Activated CD4-positive, alpha-beta T cell treated with anti-CD3 and anti-CD28 coated beads, Interleukin-10, Interleukin-2, amounts not matched to agents 100 ng/mL and 50 ng/mL, durations not matched to agents 16 hours and 8 hours (primary cell): ENCODE measurements at regions not wholly inside any gene's neighbourhood (a gene's known extent, or its start where the extent isn't known, plus 50 kb on each side); places are given as distances from the start of the nearest gene placed in this dataset.

Experiments
- DNase-seq: peaks from one replicate; pipeline ENCODE4 v3.0.0-alpha.2; 2020

GRCh38 chr5:96058084-96058483 lies 96.4 kb upstream of the ELL2 start:
- no peak for DNase-seq

- no peak for DNase-seq
These were observed 92.8 kb upstream of the ELL2 start for GRCh38 chr5:96054311-96055030.

- DNase-seq: no peak
These were observed 91.5 kb upstream of the ELL2 start for GRCh38 chr5:96053063-96053735.

GRCh38 chr5:96052374-96052773 lies 90.7 kb upstream of the ELL2 start:
- DNase-seq: no peak

GRCh38 chr5:96051401-96051830 lies 89.8 kb upstream of the ELL2 start:
- no peak for DNase-seq

- DNase-seq: no peak
These were observed 88.7 kb upstream of the ELL2 start for GRCh38 chr5:96050273-96050880.

- DNase-seq: no peak
These were observed 88.0 kb upstream of the ELL2 start for GRCh38 chr5:96049398-96050272.

- DNase-seq: no peak
These were observed 87.1 kb upstream of the ELL2 start for GRCh38 chr5:96048763-96049162.

GRCh38 chr5:96045888-96046287 lies 84.2 kb upstream of the ELL2 start:
- DNase-seq: no peak

- no peak for DNase-seq
These were observed 81.8 kb upstream of the ELL2 start for GRCh38 chr5:96043446-96043845.

- no peak for DNase-seq
These were observed 75.5 kb upstream of the ELL2 start for GRCh38 chr5:96037128-96037527.

- no peak for DNase-seq
These were observed 74.7 kb upstream of the ELL2 start for GRCh38 chr5:96036301-96036700.

GRCh38 chr5:96035796-96036195 lies 74.1 kb upstream of the ELL2 start:
- no peak for DNase-seq

- DNase-seq: no peak
These were observed 71.5 kb upstream of the ELL2 start for GRCh38 chr5:96033116-96033515.

- no peak for DNase-seq
These were observed 70.2 kb upstream of the ELL2 start for GRCh38 chr5:96031811-96032261.

GRCh38 chr5:96031180-96031579 lies 69.5 kb upstream of the ELL2 start:
- no peak for DNase-seq

- no peak for DNase-seq
These were observed 64.9 kb upstream of the ELL2 start for GRCh38 chr5:96026406-96027041.

- no peak for DNase-seq
These were observed 63.2 kb upstream of the ELL2 start for GRCh38 chr5:96024683-96025475.

GRCh38 chr5:96023518-96023917 lies 61.9 kb upstream of the ELL2 start:
- no peak for DNase-seq

- DNase-seq: no peak
These were observed 61.3 kb upstream of the ELL2 start for GRCh38 chr5:96022971-96023370.

GRCh38 chr5:96017951-96018350 lies 56.3 kb upstream of the ELL2 start:
- no peak for DNase-seq

GRCh38 chr5:96016216-96016615 lies 54.6 kb upstream of the ELL2 start:
- no peak for DNase-seq
